Activated naive CD8-positive, alpha-beta T cell treated with anti-CD3 and anti-CD28 coated beads for 36 hours (primary cell): ENCODE measurements at regions not wholly inside any gene's neighbourhood (a gene's known extent, or its start where the extent isn't known, plus 50 kb on each side); places are given as distances from the start of the nearest gene placed in this dataset.

Experiments used
- DNase-seq: peaks from one replicate; pipeline ENCODE4 v3.0.0; 2021
- H3K27ac Mint-ChIP-seq: one replicate; pipeline ENCODE4 v1.8.0; 2022; ENCODE audit warnings: mild to moderate bottlenecking, moderate library complexity, mixed read lengths
- H3K27me3 Mint-ChIP-seq: one replicate; pipeline ENCODE4 v1.8.0; 2022; ENCODE audit warnings: mild to moderate bottlenecking, mixed read lengths
- H3K36me3 Mint-ChIP-seq: one replicate; pipeline ENCODE4 v1.8.0; 2021; ENCODE audit warnings: mild to moderate bottlenecking, mixed read lengths
- H3K4me1 Mint-ChIP-seq: one replicate; pipeline ENCODE4 v1.8.0; 2021; ENCODE audit warnings: mixed read lengths
- H3K4me3 Mint-ChIP-seq: one replicate; pipeline ENCODE4 v1.8.0; 2022; ENCODE audit warnings: mild to moderate bottlenecking, moderate library complexity, mixed read lengths
- H3K9me3 Mint-ChIP-seq: one replicate; pipeline ENCODE4 v1.8.0; 2022; ENCODE audit warnings: mixed read lengths

DNA sequence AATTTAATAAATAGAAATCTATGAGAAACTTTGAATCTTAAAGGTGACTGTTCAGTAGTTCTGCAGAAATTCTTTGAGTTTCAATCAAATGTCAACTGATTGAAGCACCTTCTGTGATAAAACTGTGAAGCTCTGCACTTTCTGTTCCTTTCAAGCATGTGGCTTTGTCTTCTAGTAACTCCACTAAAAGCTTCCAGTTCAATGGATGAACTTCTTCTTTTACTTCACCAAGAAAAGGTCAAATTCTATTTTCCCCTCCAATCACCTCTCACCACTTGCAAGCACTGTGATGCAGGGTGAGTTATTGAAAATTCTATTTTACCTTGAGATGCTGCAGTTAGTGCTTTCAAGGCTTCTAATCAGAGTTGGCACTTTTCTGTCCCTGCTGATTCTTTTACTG, 515.3 kb upstream of the B3GALT2 start:
- Mint-ChIP-seq H3K27ac (no peak overlapping the region), H3K4me1 (peaks cover 16% of the 10 kb centered on the region), H3K9me3 (peaks cover 4% of the 10 kb centered on the region), H3K36me3 (peaks cover 3% of the 10 kb centered on the region), H3K4me3 (no peak overlapping the region), H3K27me3 (no peaks in the 10 kb centered on the region)
- DNase-seq: no peak

DNA sequence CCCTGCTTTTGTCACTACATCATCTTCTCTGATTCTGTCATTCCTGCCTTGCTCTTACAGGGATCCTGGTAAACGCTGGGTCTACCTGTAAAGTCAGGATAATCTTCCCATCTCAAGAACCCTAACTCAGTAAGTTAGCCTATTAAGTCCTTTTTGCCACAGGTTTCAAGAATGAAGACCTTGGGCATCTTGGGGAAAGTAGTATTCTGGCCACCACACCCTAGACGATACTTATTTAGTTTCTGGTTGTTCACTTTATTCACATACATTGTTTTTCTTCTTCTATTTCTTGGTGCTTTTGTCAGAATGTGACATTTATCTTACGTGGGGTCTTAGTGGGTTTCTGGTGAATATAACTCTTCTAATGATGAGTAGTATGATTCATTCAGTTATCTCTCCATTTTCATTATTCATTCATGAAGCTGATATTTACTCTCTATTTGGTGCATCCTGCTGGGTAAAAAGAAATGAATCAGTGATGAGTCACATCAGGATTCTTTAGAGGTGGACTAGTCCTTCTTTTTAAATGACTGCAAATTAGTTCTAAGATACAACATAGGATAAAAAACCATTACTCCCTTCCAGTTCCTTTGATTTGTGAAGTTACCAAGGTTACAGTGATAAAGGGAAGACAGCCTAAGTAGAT, 514.4 kb upstream of the B3GALT2 start:
- Mint-ChIP-seq H3K36me3 (peaks cover 3% of the 10 kb centered on the region), H3K4me1 (peaks cover 16% of the 10 kb centered on the region), H3K27ac (peak overlapping the region; percentile 44), H3K4me3 (no peak overlapping the region), H3K9me3 (peaks cover 2% of the 10 kb centered on the region), H3K27me3 (no peaks in the 10 kb centered on the region)
- no peak for DNase-seq

DNA sequence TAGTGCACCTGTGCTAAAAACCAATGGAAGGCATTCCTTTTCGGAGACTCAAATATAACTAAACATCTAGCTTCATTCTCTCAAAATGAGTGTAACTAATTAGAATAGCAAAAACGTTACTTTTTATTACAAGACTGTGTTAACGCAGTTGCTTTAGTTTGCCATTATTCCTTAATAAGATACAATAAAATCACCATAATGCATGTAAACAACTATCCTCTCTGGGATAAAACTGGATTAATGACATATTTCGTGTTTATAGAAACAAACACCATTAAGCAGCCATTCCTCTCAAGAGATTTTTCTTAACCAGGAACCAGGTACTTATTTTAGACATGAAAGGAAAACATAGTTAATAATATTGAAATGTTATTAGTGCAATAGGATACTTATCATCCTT, 512.8 kb upstream of the B3GALT2 start:
- H3K9me3 Mint-ChIP-seq: no peaks in the 10 kb centered on the region
- DNase-seq: no peak
- H3K4me3 Mint-ChIP-seq: no peak overlapping the region
- H3K4me1 Mint-ChIP-seq: peaks cover 16% of the 10 kb centered on the region
- H3K36me3 Mint-ChIP-seq: no peaks in the 10 kb centered on the region
- no peaks in the 10 kb centered on the region for H3K27me3 Mint-ChIP-seq
- no peak overlapping the region for H3K27ac Mint-ChIP-seq

DNA sequence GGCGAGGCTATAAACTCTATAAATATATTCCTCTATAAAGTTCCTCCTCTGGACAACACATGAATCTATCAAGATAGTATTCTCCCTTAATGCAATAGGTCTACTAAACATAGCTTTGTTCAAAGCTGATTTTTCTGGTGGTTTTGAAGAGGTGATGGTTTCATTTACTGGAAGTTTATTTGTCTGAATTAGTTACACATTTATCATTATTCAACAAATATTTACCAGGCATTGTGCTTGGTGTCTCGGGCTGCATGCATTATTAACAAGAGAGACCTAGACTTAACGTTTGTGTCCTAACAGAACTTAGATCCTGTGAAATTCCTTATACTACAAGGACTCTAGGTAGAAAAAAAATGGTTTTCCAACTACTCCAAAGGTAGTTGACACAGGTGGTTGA, 511.4 kb upstream of the B3GALT2 start:
- Mint-ChIP-seq H3K36me3 (no peaks in the 10 kb centered on the region), H3K27ac (no peak overlapping the region), H3K4me1 (peaks cover 16% of the 10 kb centered on the region), H3K9me3 (no peaks in the 10 kb centered on the region), H3K27me3 (no peaks in the 10 kb centered on the region), H3K4me3 (no peak overlapping the region)
- DNase-seq: no peak

DNA sequence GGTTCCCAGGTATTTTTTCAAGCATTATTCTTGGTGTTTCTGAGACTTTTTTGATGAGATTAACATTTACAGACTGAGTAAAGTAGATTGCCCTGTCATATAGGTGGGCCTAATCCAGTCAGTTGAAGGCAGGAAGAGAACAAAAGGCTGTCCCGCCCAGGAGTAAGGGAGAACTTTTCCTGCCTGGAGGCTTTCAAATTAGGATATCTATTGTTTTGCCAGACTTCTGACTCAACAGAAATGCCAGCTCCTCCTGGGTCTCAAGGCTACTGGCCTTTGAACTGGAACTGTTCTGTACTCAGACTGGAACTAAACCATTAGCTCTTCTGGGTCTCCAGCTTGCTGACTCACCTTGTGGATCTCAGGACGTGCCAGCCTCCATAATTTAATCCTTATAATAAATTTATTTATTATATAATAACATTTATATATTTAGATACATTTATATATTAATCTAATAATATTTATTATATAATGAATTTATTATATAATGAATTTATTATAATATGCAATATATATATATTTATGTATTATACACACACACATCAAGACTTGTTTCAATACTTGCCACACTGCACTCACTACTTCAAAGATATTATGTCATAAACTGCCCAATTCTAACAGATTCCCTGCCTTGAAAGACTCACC, 510.8 kb upstream of the B3GALT2 start:
- Mint-ChIP-seq H3K27me3 (no peaks in the 10 kb centered on the region), H3K36me3 (no peaks in the 10 kb centered on the region), H3K27ac (no peak overlapping the region), H3K9me3 (no peaks in the 10 kb centered on the region), H3K4me1 (peaks cover 18% of the 10 kb centered on the region), H3K4me3 (no peak overlapping the region)
- no peak for DNase-seq

DNA sequence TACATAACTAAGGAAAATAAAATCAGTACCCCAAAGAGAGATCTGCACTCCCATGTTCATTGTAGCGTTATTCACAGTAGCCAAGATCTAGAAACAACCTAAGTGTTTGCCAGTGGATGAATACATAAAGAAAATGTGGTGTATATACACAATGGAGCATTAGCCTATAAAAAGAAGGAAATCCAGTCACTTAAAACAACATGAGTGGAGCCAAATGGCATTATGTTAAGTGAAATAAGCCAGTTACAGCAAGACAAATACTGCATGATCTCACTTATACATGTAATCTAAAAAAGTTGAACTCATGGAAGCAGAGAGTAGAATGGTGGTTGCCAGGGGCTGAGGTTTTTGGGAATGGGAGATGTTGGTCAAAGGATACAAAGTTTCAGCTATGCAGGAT, 508.3 kb upstream of the B3GALT2 start:
- H3K27ac Mint-ChIP-seq: no peak overlapping the region
- H3K4me3 Mint-ChIP-seq: no peak overlapping the region
- no peaks in the 10 kb centered on the region for H3K36me3 Mint-ChIP-seq
- H3K9me3 Mint-ChIP-seq: no peaks in the 10 kb centered on the region
- H3K27me3 Mint-ChIP-seq: no peaks in the 10 kb centered on the region
- no peak for DNase-seq
- H3K4me1 Mint-ChIP-seq: peaks cover 2% of the 10 kb centered on the region

DNA sequence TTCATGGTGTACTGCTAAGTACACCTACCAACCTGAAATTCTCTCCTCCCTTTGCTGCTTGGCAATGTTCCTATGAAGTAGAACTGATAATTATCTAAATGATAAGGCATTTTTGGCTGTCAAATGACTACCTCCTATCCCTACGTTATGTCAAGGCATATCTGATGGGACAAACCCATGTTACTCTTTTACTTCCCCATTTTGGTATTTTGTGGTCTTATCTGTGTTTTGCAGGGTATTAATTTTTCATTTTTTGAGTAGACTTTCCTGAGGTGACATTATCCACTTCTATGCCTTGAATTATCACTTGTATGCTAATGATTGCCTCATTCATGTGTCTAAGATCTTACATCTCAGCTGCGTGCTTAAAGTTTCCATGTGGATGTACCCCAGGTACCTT, 499.6 kb upstream of the B3GALT2 start:
- no peaks in the 10 kb centered on the region for H3K36me3 Mint-ChIP-seq
- no peaks in the 10 kb centered on the region for H3K4me1 Mint-ChIP-seq
- H3K4me3 Mint-ChIP-seq: no peak overlapping the region
- no peaks in the 10 kb centered on the region for H3K27me3 Mint-ChIP-seq
- no peak for DNase-seq
- H3K27ac Mint-ChIP-seq: no peak overlapping the region
- peaks cover 2% of the 10 kb centered on the region for H3K9me3 Mint-ChIP-seq

DNA sequence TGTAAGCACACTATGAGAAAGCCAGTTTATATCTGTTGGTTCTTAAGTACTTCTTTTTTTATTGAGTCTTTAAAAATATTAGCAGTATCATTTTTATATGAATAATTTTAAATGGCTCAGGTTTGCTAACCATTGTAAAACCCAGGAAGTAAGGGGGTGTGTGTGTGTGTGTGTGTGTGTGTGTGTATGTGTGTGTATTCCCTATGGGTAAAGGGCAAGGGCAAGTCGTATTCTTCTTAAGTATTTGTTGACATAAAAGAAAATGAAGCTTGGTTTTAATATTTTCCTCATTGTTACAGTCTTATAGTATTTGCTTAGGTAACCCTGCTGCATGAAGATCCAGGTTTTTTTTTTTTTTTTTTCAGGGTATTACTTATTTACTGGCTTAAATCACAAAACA, 495.0 kb upstream of the B3GALT2 start:
- Mint-ChIP-seq H3K27ac (no peak overlapping the region), H3K27me3 (no peaks in the 10 kb centered on the region), H3K36me3 (no peaks in the 10 kb centered on the region), H3K4me3 (no peak overlapping the region), H3K4me1 (peaks cover 9% of the 10 kb centered on the region), H3K9me3 (peaks cover 1% of the 10 kb centered on the region)
- DNase-seq: no peak

DNA sequence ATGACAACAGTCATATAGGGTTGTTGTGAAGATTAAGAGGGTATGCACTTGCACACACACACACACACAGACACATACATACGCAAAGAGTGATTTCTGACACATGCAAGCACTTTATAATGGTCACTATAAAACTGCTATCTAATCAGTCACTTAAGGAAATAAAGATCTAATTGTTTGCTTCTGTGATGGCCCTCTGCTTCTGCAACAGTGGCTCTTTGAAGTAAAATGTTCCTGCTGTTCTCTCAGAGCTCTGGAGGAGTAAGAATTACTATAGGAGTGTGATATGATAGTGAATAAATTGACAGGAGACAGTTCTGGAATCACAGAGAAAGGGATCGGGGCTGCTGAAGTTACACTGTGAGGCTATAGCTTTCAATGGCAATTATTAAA, 494.5 kb upstream of the B3GALT2 start:
- Mint-ChIP-seq H3K4me1 (peaks cover 9% of the 10 kb centered on the region), H3K27ac (no peak overlapping the region), H3K4me3 (no peak overlapping the region), H3K9me3 (peaks cover 1% of the 10 kb centered on the region), H3K36me3 (no peaks in the 10 kb centered on the region), H3K27me3 (no peaks in the 10 kb centered on the region)
- DNase-seq: no peak

DNA sequence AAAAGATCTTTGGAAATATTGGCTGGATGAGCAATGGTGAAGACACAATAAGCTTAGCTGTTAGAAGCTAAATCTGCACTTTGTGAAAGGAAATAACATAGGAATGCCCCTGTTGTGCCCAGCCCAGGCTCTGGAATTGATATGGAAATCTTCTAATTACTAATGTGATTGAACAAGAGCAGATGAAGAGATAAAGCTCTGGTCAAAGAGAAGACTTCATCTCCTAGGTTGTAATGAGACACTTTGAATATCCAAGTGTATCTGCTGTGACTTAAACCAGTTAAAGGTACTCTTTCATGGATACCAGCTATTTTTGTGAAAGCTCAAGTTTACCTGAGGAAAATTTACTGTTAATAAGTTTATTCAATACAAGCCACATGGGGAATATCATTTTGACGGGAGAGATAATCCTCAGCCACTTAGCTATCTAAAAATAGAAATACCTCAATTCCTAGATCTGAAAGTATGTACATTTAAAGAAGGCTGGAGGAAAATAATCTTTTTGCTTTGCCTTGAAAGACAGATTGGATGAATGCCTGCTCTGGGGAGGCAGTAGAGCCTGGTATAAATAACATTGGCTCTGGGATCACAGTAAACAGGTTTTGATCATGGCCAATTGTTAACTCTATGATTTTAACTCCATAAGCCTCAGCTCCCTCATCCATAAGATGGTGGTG, 494.0 kb upstream of the B3GALT2 start:
- peaks cover 1% of the 10 kb centered on the region for H3K9me3 Mint-ChIP-seq
- no peak overlapping the region for H3K4me3 Mint-ChIP-seq
- no peak for DNase-seq
- H3K36me3 Mint-ChIP-seq: no peaks in the 10 kb centered on the region
- no peaks in the 10 kb centered on the region for H3K27me3 Mint-ChIP-seq
- peaks cover 9% of the 10 kb centered on the region for H3K4me1 Mint-ChIP-seq
- H3K27ac Mint-ChIP-seq: no peak overlapping the region

DNA sequence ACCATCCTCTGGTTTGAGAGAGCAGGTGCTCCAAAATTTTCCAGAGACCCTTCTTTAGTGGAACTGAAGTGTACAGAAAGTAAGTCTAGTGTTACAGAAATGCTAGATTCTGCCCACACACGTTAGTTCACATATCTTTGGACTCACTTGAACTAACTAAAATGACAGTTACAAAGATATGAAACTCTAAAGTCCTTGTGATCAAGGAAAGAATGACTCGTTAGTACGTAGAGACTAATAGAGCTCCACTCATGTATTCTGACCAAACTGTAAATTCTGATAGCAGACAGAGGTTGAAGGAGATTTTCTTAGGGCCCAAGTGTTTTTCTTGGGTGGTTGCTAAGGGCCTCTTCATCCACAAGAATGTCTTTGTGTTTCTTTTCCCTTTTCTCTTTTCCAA, 491.5 kb upstream of the B3GALT2 start:
- Mint-ChIP-seq H3K27me3 (no peaks in the 10 kb centered on the region), H3K36me3 (no peaks in the 10 kb centered on the region), H3K4me1 (peaks cover 9% of the 10 kb centered on the region), H3K9me3 (peaks cover 4% of the 10 kb centered on the region), H3K4me3 (no peak overlapping the region), H3K27ac (no peak overlapping the region)
- DNase-seq: no peak

DNA sequence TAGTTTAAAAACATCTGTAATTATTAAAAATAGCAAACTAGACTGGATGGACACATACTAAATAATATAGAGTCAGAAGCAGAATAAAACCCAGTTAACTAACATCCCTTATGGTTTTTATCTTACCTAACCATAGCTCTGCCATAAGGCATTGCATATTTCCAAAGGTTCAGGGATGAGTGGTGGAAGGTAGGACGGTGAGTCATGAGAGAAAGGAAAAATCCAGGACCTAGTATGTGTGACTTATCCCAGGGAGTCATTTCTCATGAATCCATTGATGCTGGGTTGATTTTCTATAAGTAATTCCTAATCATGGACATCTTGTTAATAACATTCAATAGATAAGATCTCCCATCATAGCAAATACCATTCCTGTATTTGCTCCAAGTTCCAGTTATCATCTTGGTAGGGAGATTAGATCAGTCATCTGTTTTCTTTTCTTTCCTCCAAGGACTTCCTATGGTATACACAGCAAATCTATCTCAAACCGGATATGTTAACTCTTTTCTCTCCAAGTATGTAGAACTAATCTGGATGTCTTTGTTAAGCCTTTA, 490.7 kb upstream of the B3GALT2 start:
- no peak for DNase-seq
- no peak overlapping the region for H3K27ac Mint-ChIP-seq
- H3K4me1 Mint-ChIP-seq: peaks cover 9% of the 10 kb centered on the region
- peaks cover under 1% of the 10 kb centered on the region for H3K36me3 Mint-ChIP-seq
- no peaks in the 10 kb centered on the region for H3K27me3 Mint-ChIP-seq
- H3K9me3 Mint-ChIP-seq: peaks cover 4% of the 10 kb centered on the region
- no peak overlapping the region for H3K4me3 Mint-ChIP-seq

DNA sequence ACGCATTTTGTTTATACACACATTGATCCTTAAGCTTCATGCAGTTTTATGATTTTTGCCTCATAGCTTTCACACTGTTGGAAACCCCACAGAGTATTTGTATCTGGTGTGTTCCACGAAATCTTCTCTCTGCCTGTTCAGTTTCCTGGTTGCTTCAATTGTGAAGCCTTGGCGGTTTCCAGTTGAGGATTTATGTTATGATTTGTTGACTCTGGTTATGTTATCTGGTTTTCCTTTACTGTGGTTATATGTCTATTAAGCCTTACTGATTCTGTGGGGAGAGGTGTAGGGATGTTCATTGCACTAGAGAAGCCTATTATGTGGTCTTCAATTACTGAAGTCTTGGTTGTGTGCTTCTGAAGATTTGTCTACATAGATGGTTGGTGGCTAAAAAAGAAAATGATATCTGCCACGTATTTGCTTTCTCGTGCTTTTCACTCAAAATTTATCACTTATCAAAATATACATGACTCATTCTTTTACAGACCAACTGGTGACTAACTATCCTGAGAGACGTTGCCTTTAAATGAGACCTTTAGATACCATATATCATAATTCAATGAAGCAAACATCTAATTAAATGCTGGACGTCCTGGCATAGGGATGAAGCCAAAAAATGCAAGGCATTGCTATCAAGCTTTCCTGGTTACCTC, 488.0 kb upstream of the B3GALT2 start:
- Mint-ChIP-seq H3K27me3 (no peaks in the 10 kb centered on the region), H3K27ac (no peak overlapping the region), H3K9me3 (peaks cover 9% of the 10 kb centered on the region), H3K4me1 (peaks cover 9% of the 10 kb centered on the region), H3K36me3 (peaks cover 4% of the 10 kb centered on the region), H3K4me3 (no peak overlapping the region)
- DNase-seq: no peak

DNA sequence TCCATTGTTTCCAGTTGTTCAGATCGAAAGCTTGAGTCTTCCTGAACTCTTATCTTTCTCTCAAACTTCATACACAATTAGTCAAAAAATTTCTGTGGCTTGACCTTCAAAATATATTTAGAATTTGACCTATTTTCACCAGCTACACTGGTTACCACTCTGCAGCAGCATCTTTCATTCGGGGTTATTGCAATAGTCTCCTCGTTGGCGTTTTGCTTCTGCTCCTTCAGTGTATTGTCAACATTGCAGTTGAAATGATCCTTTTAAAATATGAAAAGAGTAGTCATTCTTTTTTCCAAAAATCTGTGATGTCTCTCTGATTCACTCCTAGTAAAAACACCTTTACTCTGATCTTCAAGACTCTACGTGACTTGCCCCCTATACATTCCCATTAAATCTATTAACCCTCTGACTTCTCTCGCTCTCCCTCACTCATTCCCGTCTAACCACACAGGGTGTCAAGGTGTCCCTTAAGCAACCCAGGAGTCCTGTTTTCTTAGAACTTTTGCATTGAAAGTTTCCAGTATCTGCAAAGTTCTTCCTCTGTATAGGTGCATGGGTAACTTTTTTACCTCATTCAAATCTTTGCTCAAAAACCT, 480.2 kb upstream of the B3GALT2 start:
- peaks cover 2% of the 10 kb centered on the region for H3K36me3 Mint-ChIP-seq
- no peaks in the 10 kb centered on the region for H3K4me1 Mint-ChIP-seq
- no peak overlapping the region for H3K4me3 Mint-ChIP-seq
- DNase-seq: no peak
- H3K27me3 Mint-ChIP-seq: no peaks in the 10 kb centered on the region
- H3K9me3 Mint-ChIP-seq: peaks cover 3% of the 10 kb centered on the region
- H3K27ac Mint-ChIP-seq: no peak overlapping the region

DNA sequence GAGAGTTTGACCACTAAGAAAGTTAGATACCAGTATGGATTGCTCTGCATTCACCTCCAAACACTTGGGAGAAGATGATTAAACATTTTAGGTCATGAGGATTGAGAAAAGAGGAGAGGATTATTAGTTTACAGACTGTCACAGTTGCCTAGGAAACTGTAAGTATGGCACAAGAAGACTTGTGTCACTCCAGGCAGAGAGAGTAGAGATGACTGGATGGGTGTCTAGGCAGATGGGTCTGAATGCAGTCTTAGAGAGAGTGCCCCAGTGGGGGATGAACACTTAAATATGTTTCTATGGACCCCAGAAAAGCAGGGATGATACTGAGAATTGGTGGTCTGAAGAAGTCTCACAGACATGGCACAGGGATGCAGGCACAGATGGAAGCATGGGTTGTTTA, 477.6 kb upstream of the B3GALT2 start:
- no peak for DNase-seq

More for the DNA sequence above, 477.6 kb upstream of the B3GALT2 start:
- no peaks in the 10 kb centered on the region for H3K9me3 Mint-ChIP-seq
- H3K4me3 Mint-ChIP-seq: no peak overlapping the region
- no peak overlapping the region for H3K27ac Mint-ChIP-seq
- H3K36me3 Mint-ChIP-seq: no peaks in the 10 kb centered on the region
- H3K4me1 Mint-ChIP-seq: no peaks in the 10 kb centered on the region
- H3K27me3 Mint-ChIP-seq: no peaks in the 10 kb centered on the region
